OCI-LY3 (cell line): ENCODE measurements at regions not wholly inside any gene's neighbourhood (a gene's known extent, or its start where the extent isn't known, plus 50 kb on each side); places are given as distances from the start of the nearest gene placed in this dataset.

Experiments used
- H2AFZ ChIP-seq: fragments of 200-600, 300-600 bp; shearing (Covaris generic); 2 replicates; pipeline ENCODE4 v1.6.0; 2014; ENCODE audit warnings: antibody characterized with exemption, low read depth, low read length
- H3K27ac ChIP-seq: fragments of 200-600, 300-600 bp; sonication (generic); 2 replicates; pipeline ENCODE4 v1.5.1; 2014; ENCODE audit warnings: mild to moderate bottlenecking, low read length, moderate library complexity, mixed read lengths
- H3K27me3 ChIP-seq: fragments of 200-600, 300-600 bp; sonication (generic); 2 replicates; pipeline ENCODE4 v1.6.1; 2014; ENCODE audit warnings: low read depth, low read length, mixed read lengths
- H3K36me3 ChIP-seq: fragments of 200-600, 300-600 bp; sonication (generic); replicated peaks from 2 replicates; pipeline ENCODE3; 2014; ENCODE audit warnings: low read depth, low read length, mixed read lengths
- H3K4me1 ChIP-seq: fragments of 300-600, 200-600 bp; sonication (generic); 2 replicates; pipeline ENCODE4 v1.6.1; 2014; ENCODE audit warnings: low read length, mixed read lengths
- H3K4me2 ChIP-seq: fragments of 200-600, 300-600 bp; sonication (generic); 2 replicates; pipeline ENCODE4 v1.6.1; 2014; ENCODE audit warnings: low read length, mixed read lengths
- H3K4me3 ChIP-seq: fragments of 300-600, 200-600 bp; sonication (generic); 2 replicates; pipeline ENCODE4 v1.5.1; 2014; ENCODE audit warnings: antibody characterized with exemption, mild to moderate bottlenecking, low read length, moderate library complexity
- H3K79me2 ChIP-seq: fragments of 300-600, 200-600 bp; shearing (Covaris generic); 2 replicates; pipeline ENCODE4 v1.6.1; 2014; ENCODE audit warnings: mild to moderate bottlenecking, low read length, mixed read lengths
- H3K9ac ChIP-seq: fragments of 300-600, 200-600 bp; shearing (Covaris generic); 2 replicates; pipeline ENCODE4 v1.6.0; 2014; ENCODE audit warnings: mild to moderate bottlenecking, low read length, moderate library complexity
- H3K9me3 ChIP-seq: fragments of 200-600, 300-600 bp; shearing (Covaris generic); 2 replicates; pipeline ENCODE4 v1.6.1; 2014; ENCODE audit warnings: low read length, mixed read lengths; ENCODE audit not compliant: insufficient read depth
- H4K20me1 ChIP-seq: fragments of 200-600, 300-600 bp; sonication (generic); 2 replicates; pipeline ENCODE4 v1.6.1; 2016; ENCODE audit warnings: low read length, mixed read lengths; ENCODE audit not compliant: insufficient read depth
- CTCF ChIP-seq: fragments of 200-600, 300-600 bp; sonication (generic); IDR thresholded peaks from 2 replicates; pipeline ENCODE4 v1.5.1; 2014; ENCODE audit warnings: antibody characterized with exemption, low read length, low read depth
- EZH2phosphoT487 ChIP-seq: fragments of 200-600 bp; shearing (Covaris generic); IDR thresholded peaks from 2 replicates; pipeline ENCODE4 v1.6.1; 2018; ENCODE audit warnings: antibody characterized with exemption, mixed run types, low read depth

- no peaks in the 10 kb centered on the region for H3K4me1 ChIP-seq
- H3K79me2 ChIP-seq, result no peaks in the 10 kb centered on the region
- TF ChIP-seq CTCF (no peak), EZH2phosphoT487 (no peak)
- H3K4me2 ChIP-seq, result no peak overlapping the region
- no peaks in the 10 kb centered on the region for H4K20me1 ChIP-seq
- no peaks in the 10 kb centered on the region for H3K9me3 ChIP-seq
- no peaks in the 10 kb centered on the region for H3K36me3 ChIP-seq
- H2AFZ ChIP-seq, result no peak overlapping the region
- H3K27me3 ChIP-seq, result 0 out of 2 replicates have a peak, but pooled peaks cover 3% of the 10 kb centered on the region
- H3K9ac ChIP-seq, result no peak overlapping the region
- no peak overlapping the region for H3K27ac ChIP-seq
- H3K4me3 ChIP-seq, result no peak overlapping the region
Measured at GRCh38 chr21:35573472-35574374, 486.6 kb downstream of the SETD4 start.

GRCh38 chr21:35571910-35572309 lies 488.4 kb downstream of the SETD4 start:
- Histone ChIP-seq H3K4me1 (no peaks in the 10 kb centered on the region), H2AFZ (no peak overlapping the region), H3K4me3 (no peak overlapping the region), H3K27me3 (0 out of 2 replicates have a peak, but pooled peaks cover under 1% of the 10 kb centered on the region), H3K4me2 (no peak overlapping the region), H3K36me3 (no peaks in the 10 kb centered on the region), H3K9ac (no peak overlapping the region), H3K79me2 (no peaks in the 10 kb centered on the region), H4K20me1 (no peaks in the 10 kb centered on the region), H3K9me3 (no peaks in the 10 kb centered on the region), H3K27ac (no peak overlapping the region)
- TF ChIP-seq CTCF (no peak), EZH2phosphoT487 (no peak)

- no peak overlapping the region for H3K4me3 ChIP-seq
- H4K20me1 ChIP-seq, result no peaks in the 10 kb centered on the region
- no peaks in the 10 kb centered on the region for H3K79me2 ChIP-seq
- H3K36me3 ChIP-seq, result no peaks in the 10 kb centered on the region
- no peak for TF ChIP-seq CTCF
- TF ChIP-seq EZH2phosphoT487, result no peak
- peaks cover 17% of the 10 kb centered on the region for H3K27me3 ChIP-seq
- H3K27ac ChIP-seq, result no peak overlapping the region
- H2AFZ ChIP-seq, result no peak overlapping the region
- H3K4me2 ChIP-seq, result no peak overlapping the region
- no peaks in the 10 kb centered on the region for H3K4me1 ChIP-seq
- no peak overlapping the region for H3K9ac ChIP-seq
- no peaks in the 10 kb centered on the region for H3K9me3 ChIP-seq
Measured at GRCh38 chr21:35568643-35569042, 491.7 kb downstream of the SETD4 start.

- H3K79me2 ChIP-seq, result no peaks in the 10 kb centered on the region
- H3K36me3 ChIP-seq, result no peaks in the 10 kb centered on the region
- H3K9ac ChIP-seq, result no peak overlapping the region
- H3K4me2 ChIP-seq, result no peak overlapping the region
- H4K20me1 ChIP-seq, result no peaks in the 10 kb centered on the region
- H2AFZ ChIP-seq, result no peak overlapping the region
- TF ChIP-seq EZH2phosphoT487, result no peak
- TF ChIP-seq CTCF, result no peak
- no peak overlapping the region for H3K4me3 ChIP-seq
- H3K4me1 ChIP-seq, result no peaks in the 10 kb centered on the region
- peaks cover 17% of the 10 kb centered on the region for H3K27me3 ChIP-seq
- no peaks in the 10 kb centered on the region for H3K9me3 ChIP-seq
- no peak overlapping the region for H3K27ac ChIP-seq
Measured at GRCh38 chr21:35566874-35567273, 493.5 kb downstream of the SETD4 start.
